ENCODE measurements at regions not wholly inside any gene's neighbourhood (a gene's known extent, or its start where the extent isn't known, plus 50 kb on each side); places are given as distances from the start of the nearest gene placed in this dataset.

DNA sequence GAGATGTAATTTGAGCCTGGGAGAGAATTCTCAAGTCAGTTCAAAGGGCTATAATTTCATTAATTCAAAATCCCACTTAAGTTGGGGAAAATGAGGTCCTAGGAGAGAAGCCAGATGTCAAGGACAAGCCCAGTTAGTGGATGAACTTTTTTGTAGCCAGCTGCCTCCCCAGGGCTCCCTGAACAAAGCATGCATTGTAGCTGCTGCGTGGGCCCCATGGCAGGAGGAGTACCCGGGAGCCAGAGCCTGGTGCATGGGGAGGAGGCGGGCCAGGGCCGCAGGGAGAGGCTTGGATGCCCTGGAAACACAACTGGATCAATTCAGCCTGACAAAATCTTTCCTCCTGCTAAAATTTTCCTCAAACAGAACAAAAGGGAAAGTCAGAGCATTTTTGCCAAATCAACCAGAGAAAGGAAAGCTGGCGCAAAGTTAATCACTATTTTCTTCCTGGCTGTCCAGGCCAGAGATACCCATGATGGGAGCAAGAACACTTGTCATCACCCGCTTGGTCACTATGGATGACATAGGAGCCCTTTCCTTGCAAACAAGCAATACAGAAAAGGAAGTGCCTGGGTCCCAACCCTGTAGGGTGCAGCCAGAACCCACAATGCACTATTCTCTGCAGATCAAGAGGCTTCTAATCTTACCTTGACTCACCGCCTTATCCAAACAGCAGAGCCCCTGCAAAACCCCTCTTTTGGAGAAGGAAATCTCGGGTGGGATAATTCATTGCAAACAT lies 248.1 kb upstream of the RAB4A start:
- Histone ChIP-seq H3K36me3 (ENCODE audit: control insufficient read depth, insufficient read depth, low read length, severe bottlenecking) (no peaks in the 10 kb centered on the region), H3K9ac (ENCODE audit: low read length) (no peak overlapping the region), H3K4me1 (ENCODE audit: control insufficient read depth, insufficient read depth, low read length) (peaks cover 21% of the 10 kb centered on the region), H3K9me3 (ENCODE audit: control insufficient read depth, low read length) (no peaks in the 10 kb centered on the region), H3K27me3 (replicated peaks; ENCODE audit: control insufficient read depth, insufficient read depth, low read length) (peaks cover 16% of the 10 kb centered on the region), H3K4me3 (ENCODE audit: low read length) (no peak overlapping the region)
- DNase-seq (ENCODE audit: low read depth) = no peak

DNA sequence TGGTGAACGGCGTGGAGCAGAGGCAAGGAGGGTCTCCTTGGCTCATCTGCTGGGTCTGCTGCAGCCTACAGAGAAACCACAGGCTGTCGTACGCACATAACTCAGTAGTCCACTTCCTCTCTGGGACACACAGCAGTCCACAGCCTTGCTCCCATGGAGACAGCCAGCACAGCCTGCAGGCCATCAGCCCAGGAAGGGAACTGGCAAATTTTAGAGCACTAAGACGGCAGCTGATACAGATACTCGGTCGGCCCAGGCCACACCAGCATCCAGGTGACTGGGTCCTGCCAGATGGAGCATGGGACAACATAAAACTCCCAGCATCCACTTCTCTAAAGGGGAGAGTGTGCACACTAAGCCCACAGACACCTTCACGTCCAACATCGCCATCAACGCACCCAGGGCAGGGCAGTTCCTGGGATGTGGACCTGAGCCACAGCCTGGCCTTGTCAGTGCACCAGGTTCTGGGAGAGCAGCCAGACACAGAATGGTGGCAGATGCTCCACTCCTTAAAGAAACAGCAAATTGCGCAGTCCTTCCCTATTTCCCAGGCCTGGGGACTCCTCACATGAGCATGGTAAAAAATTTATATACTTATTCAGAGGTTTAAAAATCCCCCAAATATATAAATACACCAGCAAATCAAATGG lies 247.1 kb upstream of the RAB4A start:
- no peak overlapping the region for H3K9ac ChIP-seq (ENCODE audit: low read length)
- peaks cover 6% of the 10 kb centered on the region for H3K27me3 ChIP-seq (replicated peaks; ENCODE audit: control insufficient read depth, insufficient read depth, low read length)
- peaks cover 23% of the 10 kb centered on the region for H3K4me1 ChIP-seq (ENCODE audit: control insufficient read depth, insufficient read depth, low read length)
- H3K9me3 ChIP-seq (ENCODE audit: control insufficient read depth, low read length) = no peaks in the 10 kb centered on the region
- no peak overlapping the region for H3K4me3 ChIP-seq (ENCODE audit: low read length)
- no peaks in the 10 kb centered on the region for H3K36me3 ChIP-seq (ENCODE audit: control insufficient read depth, insufficient read depth, low read length, severe bottlenecking)
- no peak for DNase-seq (ENCODE audit: low read depth)

DNA sequence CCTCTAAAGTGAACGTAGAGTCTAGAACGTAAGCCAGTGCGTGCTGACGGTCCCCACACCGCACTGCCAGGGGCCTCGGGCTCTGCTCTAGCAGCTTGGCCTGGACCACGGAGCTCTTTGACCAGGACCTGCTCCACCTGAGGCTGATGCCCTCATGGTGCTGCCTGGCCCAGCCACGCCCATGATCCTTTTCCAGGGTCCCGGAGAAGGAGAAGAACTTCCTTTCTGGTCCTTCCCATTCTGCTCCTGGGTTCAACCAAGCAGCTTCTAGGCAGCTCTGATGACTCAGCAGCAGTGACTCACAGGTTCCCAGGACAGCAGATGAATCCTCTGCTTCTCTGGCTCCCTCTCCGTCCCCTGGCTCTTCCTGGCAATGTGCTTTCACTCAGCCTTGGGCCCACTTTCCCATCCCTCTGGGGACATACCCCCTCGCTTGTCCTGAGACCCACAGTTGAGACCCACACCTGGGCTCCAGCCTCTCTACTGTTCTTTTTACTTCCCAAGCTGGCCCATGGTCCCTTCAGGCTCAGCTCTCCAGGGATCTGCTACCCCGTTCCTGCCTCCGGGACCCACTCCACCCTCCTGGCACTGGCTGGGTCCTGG lies 246.3 kb upstream of the RAB4A start:
- Histone ChIP-seq H3K9me3 (ENCODE audit: control insufficient read depth, low read length) (no peaks in the 10 kb centered on the region), H3K27me3 (replicated peaks; ENCODE audit: control insufficient read depth, insufficient read depth, low read length) (peaks cover 4% of the 10 kb centered on the region), H3K9ac (ENCODE audit: low read length) (no peak overlapping the region), H3K4me3 (ENCODE audit: low read length) (no peak overlapping the region), H3K4me1 (ENCODE audit: control insufficient read depth, insufficient read depth, low read length) (peaks cover 26% of the 10 kb centered on the region), H3K36me3 (ENCODE audit: control insufficient read depth, insufficient read depth, low read length, severe bottlenecking) (no peaks in the 10 kb centered on the region)
- DNase-seq (ENCODE audit: low read depth) = peak; percentile 75

DNA sequence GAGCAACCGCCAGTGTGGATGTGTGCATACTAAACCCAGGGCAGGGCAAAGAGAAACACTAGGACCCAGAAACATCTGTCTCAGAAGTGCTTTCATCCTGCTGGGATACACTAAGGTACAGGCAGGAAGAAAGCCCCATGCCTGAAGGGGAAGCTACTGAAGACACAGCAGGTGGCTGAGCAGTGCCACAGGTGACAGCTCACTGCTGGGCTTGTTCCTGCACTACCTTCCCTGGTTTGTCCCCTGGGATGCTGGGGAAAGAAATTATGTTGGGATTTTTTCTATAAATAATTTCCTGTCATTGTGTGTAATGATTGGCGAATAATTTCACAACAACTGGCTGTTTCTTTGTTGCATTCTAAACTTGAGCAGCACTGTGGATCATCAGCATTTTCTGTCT lies 245.3 kb upstream of the RAB4A start:
- DNase-seq (ENCODE audit: low read depth) = no peak
- H3K4me1 ChIP-seq (ENCODE audit: control insufficient read depth, insufficient read depth, low read length) = peaks cover 30% of the 10 kb centered on the region
- no peaks in the 10 kb centered on the region for H3K9me3 ChIP-seq (ENCODE audit: control insufficient read depth, low read length)

DNA sequence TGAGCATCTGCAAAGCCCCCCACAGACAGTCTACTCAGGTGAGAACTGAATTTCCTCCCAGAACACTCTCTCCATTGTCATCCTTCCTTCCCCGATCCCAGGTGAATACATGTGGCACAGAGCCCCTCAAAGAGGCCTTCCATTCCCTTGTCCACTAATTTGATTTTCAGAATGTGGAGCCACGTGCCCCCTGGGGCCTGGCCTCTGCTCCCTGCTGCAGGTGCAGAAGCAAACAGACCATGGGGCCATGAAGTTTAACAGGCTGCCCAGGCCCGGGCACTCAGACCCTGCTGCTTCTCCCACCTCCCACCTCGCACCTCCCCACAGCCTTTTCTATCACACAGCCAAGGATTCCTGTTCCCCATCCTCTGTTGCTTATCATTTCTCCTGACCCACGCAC lies 243.8 kb upstream of the RAB4A start:
- peaks cover 31% of the 10 kb centered on the region for H3K4me1 ChIP-seq (ENCODE audit: control insufficient read depth, insufficient read depth, low read length)
- no peak overlapping the region for H3K4me3 ChIP-seq (ENCODE audit: low read length)
- peak overlapping the region; percentile 3 for H3K9ac ChIP-seq (ENCODE audit: low read length)
- H3K36me3 ChIP-seq (ENCODE audit: control insufficient read depth, insufficient read depth, low read length, severe bottlenecking) = no peaks in the 10 kb centered on the region
- H3K27me3 ChIP-seq (replicated peaks; ENCODE audit: control insufficient read depth, insufficient read depth, low read length) = peaks cover 4% of the 10 kb centered on the region
- no peaks in the 10 kb centered on the region for H3K9me3 ChIP-seq (ENCODE audit: control insufficient read depth, low read length)
- DNase-seq (ENCODE audit: low read depth) = no peak

More for the DNA sequence above, 245.3 kb upstream of the RAB4A start:
- Histone ChIP-seq H3K9ac (ENCODE audit: low read length) (no peak overlapping the region), H3K27me3 (replicated peaks; ENCODE audit: control insufficient read depth, insufficient read depth, low read length) (peaks cover 4% of the 10 kb centered on the region), H3K4me3 (ENCODE audit: low read length) (no peak overlapping the region), H3K36me3 (ENCODE audit: control insufficient read depth, insufficient read depth, low read length, severe bottlenecking) (no peaks in the 10 kb centered on the region)

DNA sequence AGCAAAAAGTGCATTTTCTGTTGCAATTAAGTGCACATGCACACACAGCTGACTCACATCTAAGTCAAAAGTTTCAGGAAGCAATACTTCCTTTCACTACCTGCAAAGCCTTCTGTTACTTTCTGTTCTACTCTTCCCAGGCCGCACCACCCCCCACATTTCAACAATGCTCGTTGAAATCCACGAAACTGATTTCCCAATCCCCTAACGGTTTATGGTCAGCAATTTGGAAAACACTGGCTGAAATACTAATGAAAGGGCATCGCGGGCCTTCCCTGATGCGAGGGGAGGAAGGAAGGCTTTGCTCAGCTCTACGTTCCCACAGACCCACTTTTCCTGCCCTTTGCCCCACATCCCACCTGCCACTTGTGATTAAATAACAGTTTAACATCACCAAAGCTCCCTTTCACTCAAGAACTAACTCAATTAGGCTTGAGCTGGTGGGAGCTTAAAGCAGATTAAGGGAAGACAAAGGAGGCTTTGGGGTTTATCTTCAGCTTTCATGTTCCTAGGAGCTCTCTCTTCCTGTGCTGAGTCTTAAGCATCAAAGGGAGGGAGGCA lies 243.2 kb upstream of the RAB4A start:
- Histone ChIP-seq H3K27me3 (replicated peaks; ENCODE audit: control insufficient read depth, insufficient read depth, low read length) (peaks cover 4% of the 10 kb centered on the region), H3K4me1 (ENCODE audit: control insufficient read depth, insufficient read depth, low read length) (peaks cover 36% of the 10 kb centered on the region), H3K36me3 (ENCODE audit: control insufficient read depth, insufficient read depth, low read length, severe bottlenecking) (no peaks in the 10 kb centered on the region), H3K4me3 (ENCODE audit: low read length) (peak overlapping the region; percentile 38), H3K9me3 (ENCODE audit: control insufficient read depth, low read length) (no peaks in the 10 kb centered on the region), H3K9ac (ENCODE audit: low read length) (peak overlapping the region; percentile 3)
- no peak for DNase-seq (ENCODE audit: low read depth)

DNA sequence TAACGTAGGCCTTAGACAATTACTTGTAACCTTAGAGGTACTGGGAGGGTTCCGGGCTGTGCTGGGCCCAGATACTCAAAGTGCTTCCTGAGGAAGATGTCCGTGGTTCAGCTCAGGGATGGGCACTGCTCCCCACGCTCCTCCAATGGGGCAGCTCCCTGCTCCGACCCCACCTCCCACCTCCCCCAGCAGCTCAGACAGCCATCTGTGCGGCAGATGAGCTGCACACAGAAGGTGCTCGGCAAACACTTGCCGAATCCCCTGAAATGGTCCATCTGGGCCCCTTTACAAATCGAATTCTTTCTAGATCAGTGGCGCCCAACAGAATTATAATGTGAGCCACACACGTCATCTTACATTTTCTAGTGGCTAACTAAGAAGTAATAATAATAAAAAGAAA lies 242.4 kb upstream of the RAB4A start:
- no peak overlapping the region for H3K4me3 ChIP-seq (ENCODE audit: low read length)
- H3K36me3 ChIP-seq (ENCODE audit: control insufficient read depth, insufficient read depth, low read length, severe bottlenecking) = no peaks in the 10 kb centered on the region
- H3K9me3 ChIP-seq (ENCODE audit: control insufficient read depth, low read length) = no peaks in the 10 kb centered on the region
- peaks cover 39% of the 10 kb centered on the region for H3K4me1 ChIP-seq (ENCODE audit: control insufficient read depth, insufficient read depth, low read length)
- H3K27me3 ChIP-seq (replicated peaks; ENCODE audit: control insufficient read depth, insufficient read depth, low read length) = peaks cover 4% of the 10 kb centered on the region
- no peak overlapping the region for H3K9ac ChIP-seq (ENCODE audit: low read length)
- no peak for DNase-seq (ENCODE audit: low read depth)

DNA sequence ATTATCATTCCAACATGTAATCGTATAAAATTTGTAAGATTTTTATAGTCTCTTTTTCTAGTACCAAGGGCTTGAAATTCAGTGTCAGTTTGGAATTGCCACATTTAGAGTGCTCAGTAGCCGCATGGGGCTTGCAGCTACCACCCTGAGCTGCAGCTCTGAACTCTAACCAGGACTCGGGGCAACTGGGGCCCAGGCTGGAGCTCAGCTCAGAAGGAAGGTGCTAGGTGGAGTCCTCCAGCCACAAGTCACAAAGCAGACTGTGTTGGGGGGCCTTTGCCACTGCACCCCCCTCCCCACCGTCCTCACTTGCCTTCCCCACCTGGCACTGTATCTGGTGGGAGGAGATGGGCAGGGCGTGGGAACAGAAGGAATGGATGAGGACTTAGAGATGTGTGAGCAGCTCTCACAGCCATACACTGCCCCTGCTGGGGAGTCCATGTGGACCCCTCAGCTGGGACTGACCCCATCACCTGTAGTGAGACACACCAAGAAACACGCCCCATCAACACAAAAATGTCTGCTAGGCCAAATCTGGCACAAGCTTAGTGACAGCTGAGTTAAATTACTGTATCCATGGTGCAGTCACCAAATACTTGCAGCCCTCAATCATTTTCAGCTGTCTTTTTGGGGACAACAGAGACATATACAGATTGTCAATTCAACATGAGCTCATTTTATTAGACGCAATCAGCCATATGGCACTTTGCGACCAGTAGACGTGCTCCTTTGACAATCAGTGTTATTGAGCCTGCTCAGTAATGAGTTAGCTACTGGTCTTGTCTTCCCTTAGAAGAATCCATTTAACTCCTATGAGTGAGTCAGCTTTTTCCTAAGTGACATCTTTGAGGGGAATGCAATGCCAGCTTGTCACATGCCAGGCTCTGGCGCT lies 241.7 kb upstream of the RAB4A start:
- DNase-seq (ENCODE audit: low read depth) = peak; percentile 8
- peaks cover 7% of the 10 kb centered on the region for H3K27me3 ChIP-seq (replicated peaks; ENCODE audit: control insufficient read depth, insufficient read depth, low read length)
- no peaks in the 10 kb centered on the region for H3K36me3 ChIP-seq (ENCODE audit: control insufficient read depth, insufficient read depth, low read length, severe bottlenecking)
- H3K9ac ChIP-seq (ENCODE audit: low read length) = no peak overlapping the region
- H3K4me1 ChIP-seq (ENCODE audit: control insufficient read depth, insufficient read depth, low read length) = peaks cover 39% of the 10 kb centered on the region
- H3K4me3 ChIP-seq (ENCODE audit: low read length) = no peak overlapping the region
- no peaks in the 10 kb centered on the region for H3K9me3 ChIP-seq (ENCODE audit: control insufficient read depth, low read length)

DNA sequence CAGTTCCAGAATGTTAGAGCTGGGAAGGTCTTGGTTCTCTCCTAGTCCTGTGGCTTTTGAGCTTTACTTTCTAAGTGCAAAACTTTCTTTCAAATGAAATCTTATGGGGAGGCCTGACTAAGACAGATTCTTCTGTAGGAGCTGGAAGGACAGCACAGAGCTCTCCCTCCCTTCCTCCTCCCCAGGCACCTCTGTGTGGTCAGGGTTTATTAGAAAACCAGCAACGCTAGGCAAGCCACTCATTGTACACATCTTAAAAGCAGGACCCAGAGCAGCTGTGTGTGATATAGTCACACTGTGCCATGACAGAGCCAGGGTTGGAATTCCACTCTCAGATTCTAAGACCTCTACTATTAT lies 241.1 kb upstream of the RAB4A start:
- Histone ChIP-seq H3K4me1 (ENCODE audit: control insufficient read depth, insufficient read depth, low read length) (peaks cover 33% of the 10 kb centered on the region), H3K27me3 (replicated peaks; ENCODE audit: control insufficient read depth, insufficient read depth, low read length) (peaks cover 7% of the 10 kb centered on the region)
- DNase-seq (ENCODE audit: low read depth) = no peak

DNA sequence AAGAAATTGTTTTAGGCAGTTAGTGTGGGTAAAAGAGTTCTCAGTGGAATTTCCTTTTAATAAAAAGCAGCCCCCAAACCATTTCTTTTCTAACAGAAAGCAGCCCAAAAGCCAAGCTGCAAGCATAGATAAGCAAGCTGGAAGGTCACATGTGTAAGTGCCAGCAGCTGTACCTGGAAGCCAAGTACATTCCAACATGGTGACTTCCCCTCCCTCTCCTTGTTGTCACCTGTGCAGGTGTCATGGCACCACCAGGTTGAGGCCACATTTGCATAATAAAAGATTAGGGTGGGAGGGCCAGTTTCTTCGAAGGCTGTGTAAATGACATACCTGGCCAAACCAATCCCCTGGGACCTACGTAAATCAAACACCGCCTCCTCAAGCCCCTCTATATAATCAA lies 240.3 kb upstream of the RAB4A start:
- peaks cover 26% of the 10 kb centered on the region for H3K4me1 ChIP-seq (ENCODE audit: control insufficient read depth, insufficient read depth, low read length)
- H3K9me3 ChIP-seq (ENCODE audit: control insufficient read depth, low read length) = no peaks in the 10 kb centered on the region
- no peaks in the 10 kb centered on the region for H3K36me3 ChIP-seq (ENCODE audit: control insufficient read depth, insufficient read depth, low read length, severe bottlenecking)
- H3K4me3 ChIP-seq (ENCODE audit: low read length) = no peak overlapping the region
- no peak overlapping the region for H3K9ac ChIP-seq (ENCODE audit: low read length)
- H3K27me3 ChIP-seq (replicated peaks; ENCODE audit: control insufficient read depth, insufficient read depth, low read length) = peaks cover 8% of the 10 kb centered on the region
- DNase-seq (ENCODE audit: low read depth) = no peak

More for the DNA sequence above, 241.1 kb upstream of the RAB4A start:
- H3K9ac ChIP-seq (ENCODE audit: low read length) = no peak overlapping the region
- no peaks in the 10 kb centered on the region for H3K36me3 ChIP-seq (ENCODE audit: control insufficient read depth, insufficient read depth, low read length, severe bottlenecking)
- no peaks in the 10 kb centered on the region for H3K9me3 ChIP-seq (ENCODE audit: control insufficient read depth, low read length)
- H3K4me3 ChIP-seq (ENCODE audit: low read length) = no peak overlapping the region

DNA sequence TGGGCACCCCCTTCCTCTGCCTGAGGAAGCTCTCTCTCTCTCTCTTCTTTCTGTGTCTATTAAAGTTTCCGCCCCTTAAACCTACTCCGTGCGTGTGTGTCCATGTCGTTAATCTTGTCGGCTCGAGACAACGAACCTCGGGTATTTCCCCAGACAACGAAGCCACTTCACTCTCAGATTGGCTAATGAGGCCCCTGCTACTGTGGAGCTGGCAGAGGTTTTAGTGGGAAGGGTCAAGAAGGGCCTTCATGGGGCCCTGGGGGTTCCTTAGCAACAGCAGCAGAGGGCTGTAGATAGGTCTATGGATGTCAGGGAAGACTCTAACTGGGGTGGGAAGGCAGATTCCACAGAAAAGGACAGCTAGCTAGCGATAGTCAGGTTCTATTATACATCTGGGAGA lies 239.8 kb upstream of the RAB4A start:
- Histone ChIP-seq H3K9ac (ENCODE audit: low read length) (no peak overlapping the region), H3K36me3 (ENCODE audit: control insufficient read depth, insufficient read depth, low read length, severe bottlenecking) (no peaks in the 10 kb centered on the region), H3K4me3 (ENCODE audit: low read length) (no peak overlapping the region), H3K4me1 (ENCODE audit: control insufficient read depth, insufficient read depth, low read length) (peaks cover 26% of the 10 kb centered on the region), H3K27me3 (replicated peaks; ENCODE audit: control insufficient read depth, insufficient read depth, low read length) (peaks cover 13% of the 10 kb centered on the region), H3K9me3 (ENCODE audit: control insufficient read depth, low read length) (no peaks in the 10 kb centered on the region)
- DNase-seq (ENCODE audit: low read depth) = no peak
